ENCODE measurements at regions not wholly inside any gene's neighbourhood (a gene's known extent, or its start where the extent isn't known, plus 50 kb on each side); places are given as distances from the start of the nearest gene placed in this dataset.

DNA sequence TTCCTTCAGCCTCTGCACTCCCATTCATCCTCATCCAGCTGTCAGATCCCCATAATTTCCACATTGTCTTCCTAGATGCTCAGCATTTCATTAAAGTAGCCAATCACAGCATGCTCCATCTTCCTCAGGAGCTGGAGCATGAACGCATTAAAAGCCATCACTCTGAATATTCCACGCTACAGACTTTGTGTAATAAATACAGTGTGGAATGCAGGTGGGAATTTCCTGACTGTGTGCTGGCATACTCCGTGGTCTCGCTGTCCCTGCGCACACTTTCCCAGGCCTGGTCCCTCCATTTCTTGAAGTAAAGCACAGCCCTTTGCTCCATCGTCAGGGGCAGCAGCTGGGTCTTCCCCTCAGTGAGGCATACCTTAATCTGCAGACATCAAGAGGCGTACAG lies 123.7 kb upstream of the NCK2 start:
- no peak for DNase-seq
- TF ChIP-seq POLR2A (IDR thresholded peaks at IDR 0.05; ENCODE audit: low read length), result no peak

DNA sequence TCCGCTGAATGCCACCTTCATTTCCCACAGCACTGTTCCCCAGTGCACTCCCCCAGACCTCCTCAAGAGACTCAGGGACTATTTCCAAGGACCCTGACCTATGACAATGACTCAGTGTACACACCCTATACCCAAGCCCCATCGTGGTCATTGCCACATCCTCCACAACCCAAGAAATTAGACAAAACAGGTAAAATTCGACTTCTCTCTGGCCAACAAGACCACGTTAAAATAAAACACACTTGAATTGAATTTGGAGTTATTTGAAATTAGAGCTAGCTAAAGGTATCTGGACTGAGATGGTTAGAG lies 126.4 kb upstream of the NCK2 start:
- TF ChIP-seq POLR2A (IDR thresholded peaks at IDR 0.05; ENCODE audit: low read length) (no peak), GATA1 (IDR thresholded peaks at IDR 0.05; ENCODE audit: low read depth, low read length) (no peak)
- DNase-seq, result no peak

DNA sequence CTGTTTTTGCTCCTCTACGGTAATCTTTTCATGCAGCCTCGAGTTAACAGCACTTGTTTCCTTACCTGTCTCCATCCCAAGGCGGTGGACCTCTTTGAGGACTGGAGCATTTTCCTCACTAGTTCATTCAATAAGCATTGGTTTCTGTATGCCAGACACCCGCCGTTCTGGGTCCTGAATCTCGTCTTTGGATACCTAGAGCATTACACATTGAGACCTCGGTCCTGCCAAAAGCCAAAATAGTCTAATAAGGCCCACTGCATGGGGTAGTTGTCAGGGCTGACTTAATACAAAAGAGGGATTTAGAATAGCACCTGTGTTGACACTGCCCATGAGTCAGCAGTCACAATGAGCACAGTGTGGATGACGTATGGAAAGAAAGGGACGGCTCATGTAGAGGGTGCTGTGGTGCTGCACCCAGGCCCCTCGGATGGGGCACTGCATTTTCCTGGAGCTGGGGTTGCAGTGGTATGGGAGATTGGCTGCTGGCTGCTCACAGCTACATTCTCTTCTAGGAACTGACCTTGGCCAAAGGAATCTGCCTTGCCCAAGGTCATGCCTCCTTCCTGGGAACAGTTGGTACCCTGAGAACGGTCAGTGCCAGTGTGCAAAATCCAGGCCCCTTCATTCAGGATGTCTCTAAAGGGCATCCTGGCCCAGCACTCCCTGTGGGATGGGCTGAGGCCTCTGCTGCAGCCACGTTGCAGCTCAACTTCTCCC lies 126.9 kb upstream of the NCK2 start:
- no peak for DNase-seq
- TF ChIP-seq GATA1 (IDR thresholded peaks at IDR 0.05; ENCODE audit: low read depth, low read length) (no peak), POLR2A (IDR thresholded peaks at IDR 0.05; ENCODE audit: low read length) (no peak)

DNA sequence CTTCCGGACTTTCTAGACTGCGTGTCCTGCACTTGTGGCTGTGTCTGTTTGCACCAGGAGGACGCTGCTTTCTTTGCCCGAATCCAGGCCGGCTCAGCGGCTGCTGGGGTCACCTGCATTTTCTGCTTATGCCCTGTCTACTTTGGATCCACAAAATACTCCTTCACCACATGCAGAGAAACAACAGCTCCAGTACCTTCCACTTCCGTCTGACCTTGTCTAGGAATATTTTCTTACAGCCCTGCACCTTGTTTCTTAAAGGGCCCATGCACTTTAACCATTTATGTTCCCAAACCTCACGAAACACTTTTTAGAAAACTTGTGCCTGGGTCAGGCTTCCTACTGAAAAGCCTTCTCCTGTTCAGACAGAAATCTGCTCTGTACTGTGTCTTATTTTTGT lies 129.4 kb upstream of the NCK2 start:
- no peak for DNase-seq
- no peak for TF ChIP-seq GATA1 (IDR thresholded peaks at IDR 0.05; ENCODE audit: low read depth, low read length)
- no peak for TF ChIP-seq POLR2A (IDR thresholded peaks at IDR 0.05; ENCODE audit: low read length)

DNA sequence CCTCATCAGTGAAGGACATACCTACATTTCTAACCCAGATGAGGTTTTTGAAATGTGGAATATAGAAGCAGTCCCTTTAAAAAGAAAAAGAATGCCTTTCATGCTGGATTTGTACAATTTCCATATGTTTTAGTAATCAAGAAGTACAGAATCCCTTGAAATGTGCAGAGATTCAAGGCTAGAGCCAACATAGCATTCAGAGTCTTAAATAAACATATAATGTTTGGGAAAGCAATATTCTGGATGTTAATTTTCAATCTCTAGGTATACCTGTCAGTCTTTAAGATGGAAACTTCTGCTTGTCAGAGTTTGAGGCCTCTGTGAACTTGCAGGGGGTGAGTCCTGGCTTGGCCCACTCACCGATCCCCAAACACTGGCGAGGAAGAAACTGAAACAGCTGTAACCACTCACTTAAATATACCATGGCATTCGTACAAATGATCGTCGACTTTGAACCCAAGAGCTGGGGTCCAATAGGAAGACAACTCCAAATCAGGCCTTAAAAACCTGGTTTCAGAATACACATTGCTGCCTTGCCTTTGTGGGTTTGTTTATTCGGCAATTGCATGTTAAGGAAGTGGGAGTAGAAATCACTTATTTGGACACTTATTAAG lies 132.8 kb upstream of the NCK2 start:
- no peak for TF ChIP-seq POLR2A (IDR thresholded peaks at IDR 0.05; ENCODE audit: low read length)
- TF ChIP-seq GATA1 (IDR thresholded peaks at IDR 0.05; ENCODE audit: low read depth, low read length), result no peak
- no peak for DNase-seq

DNA sequence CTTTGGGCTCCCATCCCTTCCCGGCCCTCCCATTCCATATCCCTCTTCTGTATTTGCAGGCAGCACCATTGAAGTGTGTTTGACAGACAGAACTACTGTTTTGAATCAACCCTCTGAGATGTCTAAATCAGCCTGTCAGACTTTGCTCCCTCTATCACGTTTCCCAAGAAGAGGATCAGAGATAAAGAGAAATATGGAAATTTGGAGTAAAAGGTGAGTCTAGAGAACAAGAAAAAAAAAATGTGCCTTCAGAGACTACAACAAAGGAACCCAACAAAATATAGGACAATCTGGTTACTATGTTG lies 133.4 kb upstream of the NCK2 start:
- TF ChIP-seq POLR2A (IDR thresholded peaks at IDR 0.05; ENCODE audit: low read length), result no peak
- TF ChIP-seq GATA1 (IDR thresholded peaks at IDR 0.05; ENCODE audit: low read depth, low read length), result no peak
- DNase-seq, result no peak

DNA sequence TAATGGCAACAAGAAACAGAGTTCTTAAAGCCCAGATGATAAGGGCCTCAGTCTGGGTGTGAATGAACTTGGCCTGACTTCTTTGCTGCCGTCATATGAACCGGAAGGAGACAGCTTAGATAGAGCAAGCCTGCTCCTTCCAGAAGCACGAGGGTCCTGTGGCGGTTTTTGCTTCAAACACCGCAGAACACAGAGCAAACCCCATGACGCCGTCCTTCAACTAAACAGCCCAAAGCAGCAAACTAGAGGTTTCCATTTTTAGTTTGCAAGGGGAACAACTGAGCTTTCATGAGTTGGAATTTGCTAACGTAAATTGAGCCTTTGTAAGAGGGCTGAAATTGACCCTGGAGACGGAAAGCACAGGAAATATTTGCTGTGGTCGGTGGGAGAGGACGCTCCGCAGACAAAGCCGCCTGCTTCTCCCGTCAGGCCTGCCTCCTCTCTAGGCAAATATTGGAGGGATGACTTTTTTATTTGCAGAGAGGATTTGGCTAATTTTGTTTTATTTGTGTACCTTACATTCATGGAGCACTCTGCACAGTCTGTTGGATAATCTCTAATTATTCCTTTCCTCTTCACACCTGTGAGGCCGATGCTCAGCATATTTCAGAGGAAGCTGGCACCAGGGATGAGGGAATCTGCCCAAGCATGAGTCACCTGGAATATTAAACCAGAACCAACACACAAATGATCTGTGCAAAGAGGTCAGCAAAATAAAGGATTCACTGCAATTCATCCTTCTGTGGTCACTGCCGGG lies 134.0 kb upstream of the NCK2 start:
- TF ChIP-seq POLR2A (IDR thresholded peaks at IDR 0.05; ENCODE audit: low read length) (no peak), GATA1 (IDR thresholded peaks at IDR 0.05; ENCODE audit: low read depth, low read length) (no peak)
- no peak for DNase-seq

DNA sequence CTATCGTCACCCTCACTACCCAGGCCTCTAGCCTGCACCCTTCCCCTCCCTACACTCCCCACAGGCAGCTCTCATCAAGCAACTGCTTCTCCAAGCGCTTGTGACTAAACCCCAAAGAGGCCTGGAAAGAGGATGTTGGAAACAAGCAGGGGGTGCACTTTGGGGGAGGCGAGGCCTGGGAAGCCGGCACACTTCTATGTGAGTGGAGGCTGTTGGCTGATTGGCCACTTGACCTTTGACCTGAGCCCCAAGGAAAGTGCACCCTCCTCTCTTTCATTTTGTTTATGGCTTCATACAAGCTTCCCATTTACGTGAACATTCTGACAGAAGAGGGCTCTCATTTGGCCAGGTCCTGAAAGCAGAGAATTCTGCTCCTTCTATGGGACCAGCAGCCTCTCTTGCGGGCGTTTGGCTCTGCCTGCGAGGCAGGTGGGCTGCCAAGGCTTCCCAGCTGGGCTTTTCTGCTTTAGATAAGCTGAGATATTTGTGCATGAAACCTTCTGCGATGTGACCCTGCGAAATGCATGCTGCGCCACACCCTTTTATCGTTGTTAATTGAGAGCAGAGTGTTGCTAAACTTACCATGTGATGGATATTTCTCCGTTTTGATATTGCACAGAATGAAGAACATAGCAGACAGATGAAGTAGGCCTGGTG lies 134.8 kb upstream of the NCK2 start:
- DNase-seq, result no peak
- TF ChIP-seq POLR2A (IDR thresholded peaks at IDR 0.05; ENCODE audit: low read length), result no peak
- no peak for TF ChIP-seq GATA1 (IDR thresholded peaks at IDR 0.05; ENCODE audit: low read depth, low read length)

DNA sequence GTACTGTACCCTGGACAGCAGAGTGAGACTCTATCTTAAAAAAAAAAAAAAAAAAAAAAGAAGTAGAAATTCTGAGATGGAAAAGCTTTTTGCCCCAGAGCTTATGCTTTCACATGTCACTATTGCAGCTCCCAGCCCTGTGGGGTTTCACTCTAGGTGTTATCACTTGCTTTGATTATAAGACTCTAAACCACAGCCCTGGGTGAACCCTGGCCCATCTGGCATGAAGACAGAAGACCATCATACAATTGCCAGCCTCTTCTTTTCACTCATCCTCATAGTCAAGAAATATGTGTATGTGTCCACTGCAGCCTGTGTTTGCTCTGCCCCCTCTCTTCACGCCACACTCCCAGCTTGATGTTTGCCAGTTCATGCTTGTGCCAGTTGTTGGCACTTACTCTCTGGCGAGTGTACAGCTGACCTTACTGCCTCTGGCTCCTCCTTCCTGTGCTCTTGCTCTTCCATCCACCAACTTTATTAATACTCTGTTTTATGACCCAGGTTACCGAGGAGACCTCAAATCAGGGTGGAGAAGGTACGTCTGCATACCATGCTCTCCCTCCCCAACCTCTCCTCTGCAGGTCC lies 136.7 kb upstream of the NCK2 start:
- TF ChIP-seq GATA1 (IDR thresholded peaks at IDR 0.05; ENCODE audit: low read depth, low read length) (no peak), POLR2A (IDR thresholded peaks at IDR 0.05; ENCODE audit: low read length) (no peak)
- no peak for DNase-seq

DNA sequence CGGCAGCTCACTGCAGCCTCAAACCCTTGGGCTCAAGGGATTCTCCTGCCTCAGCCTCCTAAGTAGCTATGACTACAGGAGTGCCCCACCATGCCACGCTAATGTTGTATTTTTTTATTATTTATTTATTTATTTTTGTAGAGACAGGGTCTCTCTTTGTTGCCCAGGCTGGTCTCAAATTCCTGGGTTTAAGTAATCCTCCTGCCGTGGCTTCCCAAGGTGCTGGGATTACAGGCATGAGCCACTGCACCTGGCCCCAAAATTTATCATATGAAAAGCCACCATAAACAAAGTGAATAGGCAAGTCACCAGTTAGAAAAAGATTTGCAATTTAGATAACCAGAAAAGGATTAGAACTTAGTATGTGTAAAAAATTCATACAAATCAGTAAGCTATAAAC lies 138.6 kb upstream of the NCK2 start:
- TF ChIP-seq POLR2A (IDR thresholded peaks at IDR 0.05; ENCODE audit: low read length), result no peak
- DNase-seq, result no peak

DNA sequence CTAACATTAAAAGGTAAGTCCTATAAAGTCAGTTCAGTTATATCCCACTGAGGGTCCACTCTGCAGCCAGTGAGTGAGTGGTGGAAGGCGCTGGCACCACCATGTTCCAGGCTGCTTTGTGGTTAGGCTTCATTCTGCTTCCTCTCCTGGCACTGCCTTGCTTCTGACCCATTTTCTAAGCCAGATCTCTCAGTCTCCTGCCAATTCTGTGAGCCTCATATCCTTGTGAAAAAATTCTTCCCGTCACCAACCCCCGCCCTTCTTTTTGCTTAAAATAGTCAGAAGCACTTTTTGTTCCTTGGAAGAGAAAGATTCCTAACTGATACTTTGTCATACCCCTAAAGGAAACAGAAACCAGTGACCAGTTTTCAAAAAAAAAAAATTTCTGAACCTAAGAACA lies 139.8 kb upstream of the NCK2 start:
- TF ChIP-seq GATA1 (IDR thresholded peaks at IDR 0.05; ENCODE audit: low read depth, low read length) (no peak), POLR2A (IDR thresholded peaks at IDR 0.05; ENCODE audit: low read length) (no peak)
- no peak for DNase-seq

DNA sequence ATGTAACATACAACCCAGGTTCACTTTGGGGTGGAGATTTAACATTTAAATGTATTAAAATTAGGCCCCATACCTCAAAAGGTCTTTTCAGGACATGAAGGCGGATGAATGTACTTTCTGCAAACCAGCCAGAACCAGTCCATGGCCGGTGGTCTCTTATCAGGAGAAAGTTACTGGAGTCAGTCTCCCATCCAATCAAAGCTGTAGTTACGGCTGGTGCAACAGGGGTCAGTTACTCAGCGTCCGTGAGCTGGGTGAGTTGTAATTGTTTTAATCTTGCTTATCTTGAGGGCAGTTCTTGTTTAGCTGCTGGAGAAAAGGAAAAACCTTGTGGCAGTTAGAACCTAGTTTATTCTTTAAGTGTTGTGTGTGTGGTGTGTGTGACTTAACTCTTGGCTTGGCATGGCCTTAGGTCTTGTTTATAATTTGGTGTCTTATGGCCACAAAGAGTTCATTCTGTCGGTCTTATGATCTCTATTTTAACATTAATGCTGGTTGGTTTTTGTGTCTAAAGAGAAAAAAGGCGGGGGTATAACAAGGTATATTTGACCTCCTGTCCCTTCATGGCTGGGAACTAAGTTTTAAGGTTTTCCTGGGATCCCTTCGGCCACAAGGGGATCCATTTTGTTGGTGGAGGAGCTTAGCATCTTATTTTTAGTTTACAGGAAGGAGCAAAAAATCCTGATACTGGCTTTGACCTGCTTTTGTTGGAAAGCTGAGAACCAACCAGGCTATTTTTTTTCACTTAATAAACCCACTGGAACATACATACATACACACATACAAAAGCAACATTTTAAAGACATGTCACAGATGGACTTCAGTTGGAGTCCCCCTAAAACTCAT lies 143.5 kb upstream of the NCK2 start:
- TF ChIP-seq POLR2A (IDR thresholded peaks at IDR 0.05; ENCODE audit: low read length) (no peak), GATA1 (IDR thresholded peaks at IDR 0.05; ENCODE audit: low read depth, low read length) (no peak)
- DNase-seq, result peak; percentile 2 to 8

DNA sequence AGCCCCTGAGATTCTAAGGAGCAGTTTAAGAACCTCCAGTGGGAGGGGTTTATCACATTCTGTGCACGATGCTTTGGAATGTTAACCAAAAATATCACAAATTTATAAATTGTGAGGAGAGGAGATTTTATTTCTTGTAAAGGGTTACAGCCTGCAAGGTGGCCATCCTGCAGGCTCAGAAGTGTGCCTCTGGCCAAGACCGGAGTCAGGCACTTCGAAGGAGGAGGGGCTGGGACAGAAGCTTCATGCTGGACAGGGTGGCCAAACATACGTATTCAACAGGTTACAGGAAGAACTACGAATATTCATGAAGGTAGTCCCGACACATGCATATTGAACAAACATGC lies 144.1 kb upstream of the NCK2 start:
- TF ChIP-seq POLR2A (IDR thresholded peaks at IDR 0.05; ENCODE audit: low read length) (no peak), GATA1 (IDR thresholded peaks at IDR 0.05; ENCODE audit: low read depth, low read length) (no peak)
- DNase-seq, result no peak

DNA sequence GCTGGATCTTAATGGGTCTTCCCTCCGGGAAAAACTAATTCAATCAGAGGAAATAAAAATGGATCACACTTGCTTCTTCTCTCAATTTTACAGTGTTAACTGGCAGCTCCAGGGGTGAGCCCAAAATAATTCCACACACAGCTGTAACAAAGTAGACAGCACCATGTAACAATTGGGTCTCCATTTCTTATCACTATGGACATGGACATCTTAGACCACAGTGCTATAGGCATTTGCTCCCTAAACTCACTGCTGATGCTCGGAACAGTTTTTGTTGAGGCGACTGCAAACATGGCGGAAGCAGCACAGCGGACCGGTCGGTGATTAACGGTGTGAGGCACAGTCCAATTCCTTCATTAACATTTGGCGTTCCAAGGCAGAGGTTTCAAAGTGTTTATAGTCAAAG lies 144.7 kb upstream of the NCK2 start:
- TF ChIP-seq GATA1 (IDR thresholded peaks at IDR 0.05; ENCODE audit: low read depth, low read length), result no peak
- TF ChIP-seq POLR2A (IDR thresholded peaks at IDR 0.05; ENCODE audit: low read length), result no peak
- DNase-seq, result no peak

All from erythroblast (primary cell).